GM23338 (cell line): ENCODE measurements at regions not wholly inside any gene's neighbourhood (a gene's known extent, or its start where the extent isn't known, plus 50 kb on each side); places are given as distances from the start of the nearest gene placed in this dataset.

Source experiments
- ATAC-seq: fragments of 200-7000 bp; cut with Tn5 transposase; 3 replicates; pipeline ENCODE4 v1.9.1; 2020
- DNase-seq: peaks from one replicate; pipeline ENCODE4 v3.0.0-alpha.2; 2015; ENCODE audit warnings: low spot score
- H2AFZ ChIP-seq: fragments of 200-600 bp; sonication (generic); 2 replicates; pipeline ENCODE4 v1.8.0; 2016; ENCODE audit warnings: antibody characterized with exemption, mild to moderate bottlenecking, moderate library complexity
- H3F3A ChIP-seq: fragments of 200-600 bp; sonication (generic); replicated peaks from 2 replicates; pipeline ENCODE4 v1.8.0; 2017; ENCODE audit warnings: antibody characterized with exemption, mixed run types, low read depth
- H3K27ac ChIP-seq: fragments of 200-600 bp; sonication (generic); 2 replicates; pipeline ENCODE4 v1.6.1; 2016; ENCODE audit warnings: low read depth
- H3K27me3 ChIP-seq: fragments of 200-600 bp; sonication (generic); 2 replicates; pipeline ENCODE4 v1.8.0; 2016; ENCODE audit warnings: mild to moderate bottlenecking, mixed run types, moderate library complexity; ENCODE audit not compliant: insufficient read depth
- H3K36me3 ChIP-seq: fragments of 200-600 bp; sonication (generic); 2 replicates; pipeline ENCODE4 v1.8.0; 2016; ENCODE audit warnings: mild to moderate bottlenecking; ENCODE audit not compliant: insufficient read depth
- H3K4me1 ChIP-seq: fragments of 200-600 bp; sonication (generic); 2 replicates; pipeline ENCODE4 v1.8.0; 2016; ENCODE audit warnings: mild to moderate bottlenecking, moderate library complexity; ENCODE audit not compliant: insufficient read depth
- H3K4me2 ChIP-seq: fragments of 200-600 bp; sonication (generic); 2 replicates; pipeline ENCODE4 v1.7.1; 2017; ENCODE audit warnings: mixed run types
- H3K4me3 ChIP-seq: fragments of 200-600 bp; sonication (generic); 2 replicates; pipeline ENCODE4 v1.6.1; 2016; ENCODE audit warnings: mixed run types
- H3K79me2 ChIP-seq: fragments of 200-600 bp; sonication (generic); replicated peaks from 2 replicates; pipeline ENCODE4 v1.8.0; 2017; ENCODE audit warnings: mild to moderate bottlenecking; ENCODE audit not compliant: insufficient read depth
- H3K9me2 ChIP-seq: fragments of 200-600 bp; sonication (generic); 2 replicates; pipeline ENCODE4 v1.8.0; 2017; ENCODE audit not compliant: insufficient read depth
- H4K20me1 ChIP-seq: fragments of 200-600 bp; sonication (generic); replicated peaks from 2 replicates; pipeline ENCODE4 v1.8.0; 2017; ENCODE audit warnings: mild to moderate bottlenecking; ENCODE audit not compliant: insufficient read depth
- H3K27ac Mint-ChIP-seq: 2 replicates; pipeline ENCODE4 v1.8.0; 2020; ENCODE audit warnings: inconsistent platforms, mild to moderate bottlenecking, moderate library complexity, mixed read lengths
- H3K27me3 Mint-ChIP-seq: 3 replicates; pipeline ENCODE4 v1.8.0; 2022; ENCODE audit warnings: low read depth, mild to moderate bottlenecking, moderate library complexity, mixed read lengths, inconsistent platforms; ENCODE audit not compliant: insufficient read depth, poor library complexity
- H3K36me3 Mint-ChIP-seq: 3 replicates; pipeline ENCODE4 v1.8.0; 2021; ENCODE audit warnings: low read depth, mild to moderate bottlenecking, inconsistent platforms, moderate library complexity, mixed read lengths
- H3K4me1 Mint-ChIP-seq: 3 replicates; pipeline ENCODE4 v1.8.0; 2020; ENCODE audit warnings: mild to moderate bottlenecking, inconsistent platforms, mixed read lengths
- H3K4me3 Mint-ChIP-seq: 3 replicates; pipeline ENCODE4 v1.8.0; 2021; ENCODE audit warnings: moderate library complexity, mild to moderate bottlenecking, inconsistent platforms, mixed read lengths
- H3K9me3 Mint-ChIP-seq: 3 replicates; pipeline ENCODE4 v1.8.0; 2020; ENCODE audit warnings: moderate library complexity, mild to moderate bottlenecking, inconsistent platforms, mixed read lengths
- CREB1 ChIP-seq: fragments of 250-450 bp; sonication (Bioruptor Pico); IDR thresholded peaks from 2 replicates; pipeline ENCODE4 v1.5.0; 2020; ENCODE audit warnings: low read depth, mild to moderate bottlenecking, moderate library complexity
- CTCF ChIP-seq, 2 experiments: fragments of 200-600 bp in 1 of 2; sonication (generic) in 1 of 2; conservative IDR thresholded peaks; 2 replicates each; pipeline versions ENCODE4 v1.5.1 to v1.6.1; 2016 to 2017; ENCODE audit warnings: antibody characterized with exemption in 2 of 2, low read depth in 2 of 2, mild to moderate bottlenecking in 2 of 2, moderate library complexity in 1 of 2
- EZH2 ChIP-seq: fragments of 200-600 bp; sonication (generic); IDR thresholded peaks from one replicate; pipeline ENCODE4 v1.8.0; 2017; ENCODE audit warnings: antibody characterized with exemption, mild to moderate bottlenecking, low read depth; ENCODE audit not compliant: unreplicated experiment
- EZH2phosphoT487 ChIP-seq: fragments of 200-600 bp; sonication (generic); IDR thresholded peaks from one replicate; pipeline ENCODE4 v1.8.1; 2018; ENCODE audit warnings: antibody characterized with exemption; ENCODE audit not compliant: unreplicated experiment
- JUNB ChIP-seq: IDR thresholded peaks from one replicate; pipeline ENCODE4 v1.6.1; 2016; ENCODE audit warnings: antibody characterized with exemption; ENCODE audit not compliant: unreplicated experiment
- NANOG ChIP-seq: IDR thresholded peaks from 2 replicates; pipeline ENCODE4 v1.6.1; 2016; ENCODE audit warnings: antibody characterized with exemption, borderline replicate concordance
- POLR2AphosphoS5 ChIP-seq: IDR thresholded peaks from 2 replicates; pipeline ENCODE4 v1.6.1; 2016; ENCODE audit warnings: antibody characterized with exemption, low read depth
- STAT1 ChIP-seq: IDR thresholded peaks from one replicate; pipeline ENCODE4 v1.6.1; 2016; ENCODE audit warnings: antibody characterized with exemption; ENCODE audit not compliant: unreplicated experiment
- ZNF114 ChIP-seq: fragments of 250-450 bp; sonication (Bioruptor Pico); IDR thresholded peaks from 2 replicates; pipeline ENCODE4 v1.5.0; 2020; ENCODE audit warnings: mild to moderate bottlenecking, moderate library complexity
- ZNF331 ChIP-seq: fragments of 250-450 bp; sonication (Bioruptor Pico); IDR thresholded peaks from 2 replicates; pipeline ENCODE4 v1.5.0; 2020; ENCODE audit warnings: low read depth, mild to moderate bottlenecking, moderate library complexity
- ZNF462 ChIP-seq: fragments of 250-450 bp; sonication (Bioruptor Pico); IDR thresholded peaks from 2 replicates; pipeline ENCODE4 v1.5.0; 2020; ENCODE audit warnings: mild to moderate bottlenecking, moderate library complexity
- TF ChIP-seq, protein P1 (sequence below): IDR thresholded peaks from one replicate; pipeline ENCODE4 v1.6.1; 2018; ENCODE audit warnings: antibody characterized with exemption; ENCODE audit not compliant: unreplicated experiment
- TF ChIP-seq, protein P2 (sequence below): IDR thresholded peaks from 2 replicates; pipeline ENCODE4 v1.6.1; 2016; ENCODE audit warnings: antibody characterized with exemption

GRCh38 chr12:76156726-76157125 is 72.2 kb upstream of the NAP1L1 start:
- no peak overlapping the region for H3K4me3 ChIP-seq
- H3K4me1 Mint-ChIP-seq: peaks cover 10% of the 10 kb centered on the region; the same call in 2 of the 3 replicates
- peaks cover 5% of the 10 kb centered on the region; the same call in 1 of the 2 replicates for H3K4me1 ChIP-seq
- DNase-seq (no peak), ATAC-seq (no peak)
- no peak overlapping the region for H3K4me3 Mint-ChIP-seq
- 0 out of 2 replicates have a peak, but pooled peaks cover 2% of the 10 kb centered on the region for H3F3A ChIP-seq
- no peaks in the 10 kb centered on the region for H3K36me3 Mint-ChIP-seq
- no peak overlapping the region for H3K4me2 ChIP-seq
- H3K27me3 ChIP-seq: no peaks in the 10 kb centered on the region
- TF ChIP-seq POLR2AphosphoS5: no peak
- no peak for TF ChIP-seq EZH2phosphoT487
- TF ChIP-seq, protein P1, sequence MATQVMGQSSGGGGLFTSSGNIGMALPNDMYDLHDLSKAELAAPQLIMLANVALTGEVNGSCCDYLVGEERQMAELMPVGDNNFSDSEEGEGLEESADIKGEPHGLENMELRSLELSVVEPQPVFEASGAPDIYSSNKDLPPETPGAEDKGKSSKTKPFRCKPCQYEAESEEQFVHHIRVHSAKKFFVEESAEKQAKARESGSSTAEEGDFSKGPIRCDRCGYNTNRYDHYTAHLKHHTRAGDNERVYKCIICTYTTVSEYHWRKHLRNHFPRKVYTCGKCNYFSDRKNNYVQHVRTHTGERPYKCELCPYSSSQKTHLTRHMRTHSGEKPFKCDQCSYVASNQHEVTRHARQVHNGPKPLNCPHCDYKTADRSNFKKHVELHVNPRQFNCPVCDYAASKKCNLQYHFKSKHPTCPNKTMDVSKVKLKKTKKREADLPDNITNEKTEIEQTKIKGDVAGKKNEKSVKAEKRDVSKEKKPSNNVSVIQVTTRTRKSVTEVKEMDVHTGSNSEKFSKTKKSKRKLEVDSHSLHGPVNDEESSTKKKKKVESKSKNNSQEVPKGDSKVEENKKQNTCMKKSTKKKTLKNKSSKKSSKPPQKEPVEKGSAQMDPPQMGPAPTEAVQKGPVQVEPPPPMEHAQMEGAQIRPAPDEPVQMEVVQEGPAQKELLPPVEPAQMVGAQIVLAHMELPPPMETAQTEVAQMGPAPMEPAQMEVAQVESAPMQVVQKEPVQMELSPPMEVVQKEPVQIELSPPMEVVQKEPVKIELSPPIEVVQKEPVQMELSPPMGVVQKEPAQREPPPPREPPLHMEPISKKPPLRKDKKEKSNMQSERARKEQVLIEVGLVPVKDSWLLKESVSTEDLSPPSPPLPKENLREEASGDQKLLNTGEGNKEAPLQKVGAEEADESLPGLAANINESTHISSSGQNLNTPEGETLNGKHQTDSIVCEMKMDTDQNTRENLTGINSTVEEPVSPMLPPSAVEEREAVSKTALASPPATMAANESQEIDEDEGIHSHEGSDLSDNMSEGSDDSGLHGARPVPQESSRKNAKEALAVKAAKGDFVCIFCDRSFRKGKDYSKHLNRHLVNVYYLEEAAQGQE: no peak
- TF ChIP-seq, protein P2, sequence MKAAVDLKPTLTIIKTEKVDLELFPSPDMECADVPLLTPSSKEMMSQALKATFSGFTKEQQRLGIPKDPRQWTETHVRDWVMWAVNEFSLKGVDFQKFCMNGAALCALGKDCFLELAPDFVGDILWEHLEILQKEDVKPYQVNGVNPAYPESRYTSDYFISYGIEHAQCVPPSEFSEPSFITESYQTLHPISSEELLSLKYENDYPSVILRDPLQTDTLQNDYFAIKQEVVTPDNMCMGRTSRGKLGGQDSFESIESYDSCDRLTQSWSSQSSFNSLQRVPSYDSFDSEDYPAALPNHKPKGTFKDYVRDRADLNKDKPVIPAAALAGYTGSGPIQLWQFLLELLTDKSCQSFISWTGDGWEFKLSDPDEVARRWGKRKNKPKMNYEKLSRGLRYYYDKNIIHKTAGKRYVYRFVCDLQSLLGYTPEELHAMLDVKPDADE: no peak
- no peak for TF ChIP-seq JUNB
- TF ChIP-seq EZH2: no peak
- no peak for TF ChIP-seq NANOG
- TF ChIP-seq ZNF462: no peak
- TF ChIP-seq CTCF (conservative IDR thresholded peaks at IDR 0.05; ENCODE audit: low read depth in 2 of 2): no peak
- TF ChIP-seq ZNF331: no peak
- TF ChIP-seq ZNF114 (CRISPR knock-in tag): no peak
- no peak for TF ChIP-seq CREB1
- no peak for TF ChIP-seq STAT1
- no peak overlapping the region for H3K27ac ChIP-seq
- no peaks in the 10 kb centered on the region for H3K9me3 Mint-ChIP-seq
- H3K36me3 ChIP-seq: no peaks in the 10 kb centered on the region
- no peak overlapping the region for H3K27ac Mint-ChIP-seq
- H2AFZ ChIP-seq: no peak overlapping the region
- no peaks in the 10 kb centered on the region for H4K20me1 ChIP-seq
- H3K27me3 Mint-ChIP-seq: no peaks in the 10 kb centered on the region
- H3K9me2 ChIP-seq: no peaks in the 10 kb centered on the region
- no peaks in the 10 kb centered on the region for H3K79me2 ChIP-seq
